ENCODE measurements at regions not wholly inside any gene's neighbourhood (a gene's known extent, or its start where the extent isn't known, plus 50 kb on each side); places are given as distances from the start of the nearest gene placed in this dataset.

DNA sequence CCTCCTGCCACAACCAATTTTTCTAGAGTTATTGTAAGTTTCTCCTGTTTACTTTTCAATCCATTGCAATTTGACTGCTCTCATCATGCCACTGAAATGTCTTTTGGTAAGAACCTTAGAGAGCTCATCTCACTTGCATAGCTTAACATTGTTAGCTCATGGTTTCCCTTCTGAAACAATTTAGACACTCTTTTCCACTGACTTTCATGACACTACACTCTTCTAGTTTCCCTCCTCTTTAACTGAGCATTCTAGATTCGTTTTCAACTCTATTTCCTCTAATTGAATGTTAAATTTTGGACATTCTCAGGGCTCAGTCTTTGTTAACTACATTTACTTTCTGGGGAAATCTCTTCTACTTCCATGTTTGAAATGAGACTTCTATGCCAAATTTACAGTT is 369.1 kb downstream of the JRKL start:
- no peak overlapping the region for H3K4me3 ChIP-seq (ENCODE audit: low read depth, low read length)
- no peak for DNase-seq (ENCODE audit: low read depth)

DNA sequence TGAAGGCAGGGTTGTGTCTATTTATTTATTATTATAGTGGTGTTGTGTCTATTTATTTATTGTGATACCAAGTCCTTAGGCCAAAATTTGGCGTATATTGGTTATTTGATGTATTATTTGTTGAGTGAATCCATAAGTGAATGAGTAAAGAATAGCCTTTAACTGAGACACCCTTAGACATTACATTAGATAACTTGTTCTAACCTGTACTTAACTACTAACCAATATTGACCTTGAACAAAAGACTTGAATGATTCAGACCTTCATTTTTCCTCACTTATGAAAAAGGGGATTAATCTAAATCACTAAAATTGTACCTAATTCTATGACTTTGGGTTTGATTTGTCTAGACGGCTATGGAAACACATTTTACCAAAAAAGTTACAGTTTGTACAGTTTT is 370.5 kb downstream of the JRKL start:
- H3K4me3 ChIP-seq (ENCODE audit: low read depth, low read length), result no peak overlapping the region
- TF ChIP-seq, protein P1, sequence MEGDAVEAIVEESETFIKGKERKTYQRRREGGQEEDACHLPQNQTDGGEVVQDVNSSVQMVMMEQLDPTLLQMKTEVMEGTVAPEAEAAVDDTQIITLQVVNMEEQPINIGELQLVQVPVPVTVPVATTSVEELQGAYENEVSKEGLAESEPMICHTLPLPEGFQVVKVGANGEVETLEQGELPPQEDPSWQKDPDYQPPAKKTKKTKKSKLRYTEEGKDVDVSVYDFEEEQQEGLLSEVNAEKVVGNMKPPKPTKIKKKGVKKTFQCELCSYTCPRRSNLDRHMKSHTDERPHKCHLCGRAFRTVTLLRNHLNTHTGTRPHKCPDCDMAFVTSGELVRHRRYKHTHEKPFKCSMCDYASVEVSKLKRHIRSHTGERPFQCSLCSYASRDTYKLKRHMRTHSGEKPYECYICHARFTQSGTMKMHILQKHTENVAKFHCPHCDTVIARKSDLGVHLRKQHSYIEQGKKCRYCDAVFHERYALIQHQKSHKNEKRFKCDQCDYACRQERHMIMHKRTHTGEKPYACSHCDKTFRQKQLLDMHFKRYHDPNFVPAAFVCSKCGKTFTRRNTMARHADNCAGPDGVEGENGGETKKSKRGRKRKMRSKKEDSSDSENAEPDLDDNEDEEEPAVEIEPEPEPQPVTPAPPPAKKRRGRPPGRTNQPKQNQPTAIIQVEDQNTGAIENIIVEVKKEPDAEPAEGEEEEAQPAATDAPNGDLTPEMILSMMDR (conservative IDR thresholded peaks at IDR 0.05; ENCODE audit: low read depth, low read length), result no peak
- DNase-seq (ENCODE audit: low read depth), result no peak

More for the DNA sequence above, 369.1 kb downstream of the JRKL start:
- TF ChIP-seq, protein P1 (conservative IDR thresholded peaks at IDR 0.05; ENCODE audit: low read depth, low read length), result no peak

DNA sequence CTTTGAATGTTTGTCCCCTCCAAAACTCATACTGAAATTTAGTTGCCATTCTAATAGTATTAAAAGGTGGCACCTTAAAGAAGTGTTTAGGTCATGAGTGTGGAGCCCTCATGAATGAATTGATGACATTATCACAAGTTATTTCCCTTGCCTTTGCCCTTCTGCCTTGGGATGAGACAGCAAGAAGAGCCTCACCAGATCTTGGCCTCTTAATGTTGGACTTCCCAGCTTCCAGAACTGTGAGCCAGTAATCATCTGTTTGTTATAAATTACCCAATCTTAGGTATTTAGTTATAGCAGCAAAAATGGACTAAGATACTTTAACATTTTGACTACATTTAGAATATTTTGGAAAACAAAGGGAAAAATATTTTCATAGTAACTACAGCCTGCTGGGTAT is 371.0 kb downstream of the JRKL start:
- H3K4me3 ChIP-seq (ENCODE audit: low read depth, low read length), result no peak overlapping the region
- DNase-seq (ENCODE audit: low read depth), result no peak
- TF ChIP-seq, protein P1 (conservative IDR thresholded peaks at IDR 0.05; ENCODE audit: low read depth, low read length), result no peak

DNA sequence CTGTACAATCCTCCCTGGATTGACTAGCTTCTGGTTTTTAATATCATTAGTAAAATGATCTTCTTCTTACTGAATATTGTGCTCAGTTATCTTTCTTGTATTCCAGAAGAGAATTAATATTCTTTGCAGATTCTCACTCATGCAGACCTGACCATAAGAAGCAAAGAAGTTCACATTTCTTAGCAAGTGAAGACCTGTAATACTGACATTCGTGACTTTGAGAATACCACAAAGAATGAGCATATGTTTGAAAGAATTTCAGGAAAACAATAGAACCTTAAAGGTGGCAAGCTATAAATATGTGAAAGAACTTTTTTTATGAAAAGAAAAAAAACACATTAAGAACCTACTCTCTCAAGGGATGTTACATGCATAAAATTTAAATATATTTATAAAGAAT is 371.6 kb downstream of the JRKL start:
- DNase-seq (ENCODE audit: low read depth), result no peak
- TF ChIP-seq, protein P1 (conservative IDR thresholded peaks at IDR 0.05; ENCODE audit: low read depth, low read length), result no peak
- H3K4me3 ChIP-seq (ENCODE audit: low read depth, low read length), result no peak overlapping the region

DNA sequence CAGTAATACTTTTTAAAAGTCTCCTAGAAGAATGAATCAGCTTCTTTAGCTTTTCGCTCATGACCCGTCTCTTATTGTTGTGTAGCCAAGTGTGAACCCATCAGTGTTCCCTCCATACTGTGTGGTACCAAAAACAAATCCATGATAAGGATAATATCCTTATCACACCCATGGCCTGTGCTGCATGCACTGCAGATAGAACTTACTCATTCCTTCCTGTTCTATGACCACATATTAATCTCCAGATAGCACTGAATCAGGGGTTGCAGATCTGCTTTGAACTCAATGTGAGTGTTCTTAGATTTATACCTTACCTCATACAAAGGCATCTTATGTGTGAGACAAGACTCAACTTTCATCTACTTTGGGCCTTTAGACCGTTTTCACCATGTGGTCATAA is 373.4 kb downstream of the JRKL start:
- DNase-seq (ENCODE audit: low read depth), result no peak
- TF ChIP-seq, protein P1 (conservative IDR thresholded peaks at IDR 0.05; ENCODE audit: low read depth, low read length), result no peak

DNA sequence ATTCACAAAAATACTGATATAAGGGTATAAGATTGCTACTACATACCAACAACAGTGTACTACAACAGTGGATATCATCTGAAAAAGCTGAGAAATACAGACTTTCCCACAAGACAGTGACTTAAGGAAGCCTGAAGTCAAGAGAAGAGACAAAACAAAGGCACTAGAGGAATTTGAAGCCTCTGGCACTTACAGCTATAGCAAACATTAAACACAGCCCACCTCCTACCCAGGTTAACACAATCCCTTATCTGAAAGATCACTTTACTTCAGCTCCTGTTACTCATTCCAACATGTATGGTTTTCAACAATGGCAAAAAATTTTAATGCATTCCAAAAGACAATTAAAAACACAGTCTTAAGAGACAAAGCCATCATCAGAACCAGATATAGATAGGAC is 388.5 kb downstream of the JRKL start:
- TF ChIP-seq, protein P1 (conservative IDR thresholded peaks at IDR 0.05; ENCODE audit: low read depth, low read length), result no peak
- DNase-seq (ENCODE audit: low read depth), result no peak
- H3K4me3 ChIP-seq (ENCODE audit: low read depth, low read length), result no peak overlapping the region

More for the DNA sequence above, 373.4 kb downstream of the JRKL start:
- no peak overlapping the region for H3K4me3 ChIP-seq (ENCODE audit: low read depth, low read length)

DNA sequence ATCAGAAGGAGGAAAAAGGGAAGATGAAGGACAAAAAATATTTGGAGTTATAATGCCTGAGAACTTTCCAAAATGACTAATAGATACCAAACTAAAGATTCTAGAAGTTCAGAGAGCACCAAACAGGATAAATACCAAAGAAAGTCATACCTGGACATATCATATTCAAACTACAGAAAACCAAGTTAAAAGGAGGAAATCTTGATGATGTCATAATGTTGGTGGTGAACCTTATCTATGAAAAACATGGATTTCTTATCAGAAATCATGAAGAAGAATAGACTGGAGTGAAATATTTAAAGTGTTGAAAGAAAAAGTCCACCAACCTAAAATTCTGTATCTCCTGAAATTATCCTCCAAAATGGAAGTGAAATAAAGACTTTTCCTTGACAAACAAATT is 389.2 kb downstream of the JRKL start:
- no peak for DNase-seq (ENCODE audit: low read depth)
- TF ChIP-seq, protein P1 (conservative IDR thresholded peaks at IDR 0.05; ENCODE audit: low read depth, low read length), result no peak

More for the DNA sequence above, 389.2 kb downstream of the JRKL start:
- H3K4me3 ChIP-seq (ENCODE audit: low read depth, low read length), result no peak overlapping the region
